ENCODE measurements at regions not wholly inside any gene's neighbourhood (a gene's known extent, or its start where the extent isn't known, plus 50 kb on each side); places are given as distances from the start of the nearest gene placed in this dataset.
"Not testable (repeated sequence)": the region's sequence is repeated elsewhere in the genome, so short reads cannot be mapped to it uniquely, and the experiment has no call there.

- H3K4me3 ChIP-seq; H3K27me3 ChIP-seq; H3K4me1 ChIP-seq; H3K36me3 ChIP-seq; H3K27ac ChIP-seq; intact Hi-C loops (cut with DNase I); H3K9me3 ChIP-seq; DNase-seq: not testable (repeated sequence)
- WGBS, 2 donors: 93 to 95% methylated on average over 5 of the region's 5 CpGs
Observed at GRCh38 chr9:94387338-94388010, 59.0 kb upstream of the NUTM2F start.

DNA sequence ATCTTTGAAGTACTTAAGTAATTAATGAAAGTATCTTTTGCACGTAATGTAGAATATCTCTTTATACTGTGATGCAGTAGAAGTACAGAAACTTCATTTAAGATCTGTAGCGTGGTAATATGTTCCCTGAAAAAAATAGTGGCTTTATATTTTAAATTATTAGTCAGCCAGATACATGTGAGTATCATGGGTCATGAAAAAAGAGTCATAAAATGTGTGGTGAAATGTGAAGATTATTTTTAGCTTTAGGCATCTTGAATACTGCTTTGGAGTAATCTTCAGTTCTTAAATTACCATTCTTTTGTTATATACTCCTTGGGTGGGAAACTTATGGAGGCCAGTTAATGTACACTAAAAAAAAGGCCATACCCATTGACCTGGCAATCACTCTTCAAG lies 59.6 kb upstream of the NUTM2F start:
- H3K27ac ChIP-seq; H3K9me3 ChIP-seq; H3K27me3 ChIP-seq; intact Hi-C loops (cut with DNase I); DNase-seq; H3K4me3 ChIP-seq; H3K4me1 ChIP-seq; H3K36me3 ChIP-seq: not testable (repeated sequence)
- WGBS, 2 donors: 95 to 97% methylated on average over 2 of the region's 2 CpGs

DNA sequence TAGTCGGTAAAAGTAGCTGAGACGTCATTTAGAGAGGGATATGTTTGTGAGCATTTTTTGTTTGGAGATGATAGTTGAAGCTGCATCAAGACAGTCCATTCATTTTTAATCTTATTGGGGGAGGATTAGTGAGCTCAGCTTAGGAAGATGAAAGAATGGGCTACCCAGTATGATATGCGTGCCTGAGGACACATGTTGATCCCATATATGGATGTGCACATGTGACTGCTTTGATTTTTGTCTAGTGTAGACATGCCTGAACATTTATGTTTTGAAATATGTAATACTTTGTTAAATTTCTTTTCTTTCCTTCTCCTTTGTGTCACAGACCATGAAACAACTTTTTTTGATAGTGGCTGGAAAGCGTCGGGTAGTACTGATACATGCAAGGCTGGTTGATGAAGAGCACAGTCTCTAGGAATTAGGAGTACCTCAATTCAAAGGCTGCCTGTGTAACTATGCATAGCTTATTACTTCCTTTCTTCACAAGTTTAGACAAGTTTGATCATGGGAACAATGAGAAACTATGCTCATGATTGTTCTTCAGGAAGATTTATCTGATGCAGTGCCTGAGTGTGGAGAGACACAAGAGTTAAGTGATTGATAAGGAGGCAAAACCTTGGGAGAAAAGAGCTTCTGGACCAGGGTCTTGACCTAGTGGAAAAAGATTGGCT lies 62.1 kb upstream of the NUTM2F start:
- DNase-seq; H3K4me1 ChIP-seq; H3K27ac ChIP-seq; H3K27me3 ChIP-seq; H3K4me3 ChIP-seq; H3K36me3 ChIP-seq; H3K9me3 ChIP-seq; intact Hi-C loops (cut with DNase I): not testable (repeated sequence)
- WGBS, 2 donors: 86 to 96% methylated on average over 4 of the region's 5 CpGs

GRCh38 chr9:94392971-94393624 lies 64.7 kb upstream of the NUTM2F start:
- H3K27me3 ChIP-seq; intact Hi-C loops (cut with DNase I); H3K4me1 ChIP-seq; H3K4me3 ChIP-seq; H3K9me3 ChIP-seq; H3K27ac ChIP-seq; H3K36me3 ChIP-seq; DNase-seq: not testable (repeated sequence)
- no CpG with 5 or more reads among the region's 2 CpGs for WGBS, 2 donors

DNA sequence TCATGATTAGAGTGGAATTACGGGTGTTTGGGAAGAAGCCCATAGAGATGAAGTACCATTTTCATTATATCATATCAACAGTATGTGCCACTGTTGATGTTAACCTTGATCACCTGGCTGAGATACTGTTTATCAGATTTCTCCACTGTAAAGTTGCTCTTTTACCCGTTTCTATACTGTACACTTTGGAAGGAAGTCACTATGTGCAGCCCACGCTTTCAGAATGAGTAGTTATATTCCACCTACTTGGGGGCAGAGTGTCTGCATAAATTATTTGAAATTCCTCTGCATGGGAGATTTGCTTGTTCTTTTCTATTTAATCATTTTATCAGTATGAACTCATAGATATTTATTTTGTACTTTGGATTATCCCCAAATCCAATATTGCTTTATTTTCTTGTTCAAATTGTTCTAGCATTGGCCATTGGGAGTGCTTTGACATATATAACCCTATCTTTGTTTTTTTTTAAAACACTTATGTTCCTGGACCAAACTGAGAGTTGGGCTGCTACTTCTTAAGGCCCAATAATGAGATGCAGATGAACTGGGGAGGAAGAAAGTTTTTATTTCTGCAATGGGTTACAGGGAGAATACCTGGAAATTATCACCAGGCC lies 69.4 kb upstream of the NUTM2F start:
- H3K27ac ChIP-seq; H3K36me3 ChIP-seq; DNase-seq; H3K4me3 ChIP-seq; H3K9me3 ChIP-seq; intact Hi-C loops (cut with DNase I); H3K27me3 ChIP-seq; H3K4me1 ChIP-seq: not testable (repeated sequence)
- 73 to 87% methylated on average over 3 of the region's 3 CpGs for WGBS, 2 donors

GRCh38 chr9:94400461-94400860 lies 72.0 kb upstream of the NUTM2F start:
- H3K27me3 ChIP-seq; H3K4me1 ChIP-seq; H3K27ac ChIP-seq; DNase-seq; H3K36me3 ChIP-seq; H3K4me3 ChIP-seq; intact Hi-C loops (cut with DNase I); H3K9me3 ChIP-seq: not testable (repeated sequence)
- WGBS, 2 donors: 79 to 90% methylated on average over 4 of the region's 4 CpGs

DNA sequence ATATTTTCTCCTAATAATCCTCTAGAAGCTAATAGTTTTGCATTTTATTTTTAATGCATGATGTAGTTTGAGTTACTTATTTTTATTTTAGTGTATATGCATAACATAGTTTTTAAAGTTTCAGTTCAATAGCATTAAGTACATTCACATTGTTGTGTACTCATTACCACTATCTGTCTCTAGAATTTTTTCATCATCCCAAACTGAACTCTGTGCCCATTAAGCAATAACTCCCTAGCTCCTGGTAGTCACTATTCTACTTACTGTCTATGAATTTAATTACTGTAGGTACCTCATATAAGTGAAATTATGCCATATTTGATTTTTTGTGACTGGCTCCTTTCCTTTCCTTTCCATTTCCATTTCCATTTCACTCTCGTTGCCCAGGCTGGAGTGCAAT lies 74.4 kb upstream of the NUTM2F start:
- H3K36me3 ChIP-seq; H3K27ac ChIP-seq; H3K4me1 ChIP-seq; intact Hi-C loops (cut with DNase I); H3K27me3 ChIP-seq; DNase-seq; H3K9me3 ChIP-seq; H3K4me3 ChIP-seq: not testable (repeated sequence)
- 90 to 97% methylated on average over 1 of the region's 1 CpG for WGBS, 2 donors

- H3K9me3 ChIP-seq; H3K4me3 ChIP-seq; DNase-seq; H3K4me1 ChIP-seq; H3K27ac ChIP-seq; H3K27me3 ChIP-seq; intact Hi-C loops (cut with DNase I); H3K36me3 ChIP-seq: not testable (repeated sequence)
- 95 to 99% methylated on average over 3 of the region's 3 CpGs for WGBS, 2 donors
Observed at GRCh38 chr9:94403571-94403970, 75.1 kb upstream of the NUTM2F start.

DNA sequence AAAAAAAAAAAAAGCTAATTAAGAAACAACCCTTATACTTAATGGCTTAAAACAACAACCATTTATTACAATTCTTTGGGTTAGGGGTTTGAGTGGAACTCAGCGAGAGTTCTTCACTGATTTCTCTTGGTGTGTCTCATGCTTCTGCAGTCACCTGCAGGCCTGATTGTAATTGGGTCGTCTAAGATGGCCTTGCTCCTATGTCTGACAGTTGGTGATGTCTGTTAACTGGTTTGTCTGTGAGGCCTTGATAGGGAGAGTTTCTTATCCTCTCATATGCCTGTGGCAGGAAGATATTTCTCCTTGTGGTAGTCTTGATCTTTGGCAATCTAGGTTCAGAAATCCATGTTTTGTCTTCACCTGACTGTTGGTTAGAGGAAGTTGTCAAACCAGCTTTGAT lies 85.2 kb upstream of the NUTM2F start:
- DNase-seq; H3K27me3 ChIP-seq; intact Hi-C loops (cut with DNase I); H3K36me3 ChIP-seq; H3K4me1 ChIP-seq; H3K9me3 ChIP-seq; H3K4me3 ChIP-seq; H3K27ac ChIP-seq: not testable (repeated sequence)
- 66 to 70% methylated on average over 2 of the region's 2 CpGs for WGBS, 2 donors

GRCh38 chr9:94415111-94415510 lies 86.7 kb upstream of the NUTM2F start:
- H3K27ac ChIP-seq; H3K4me3 ChIP-seq; H3K36me3 ChIP-seq; H3K9me3 ChIP-seq; H3K27me3 ChIP-seq; intact Hi-C loops (cut with DNase I); DNase-seq; H3K4me1 ChIP-seq: not testable (repeated sequence)
- 79 to 89% methylated on average over 5 of the region's 5 CpGs for WGBS, 2 donors

DNA sequence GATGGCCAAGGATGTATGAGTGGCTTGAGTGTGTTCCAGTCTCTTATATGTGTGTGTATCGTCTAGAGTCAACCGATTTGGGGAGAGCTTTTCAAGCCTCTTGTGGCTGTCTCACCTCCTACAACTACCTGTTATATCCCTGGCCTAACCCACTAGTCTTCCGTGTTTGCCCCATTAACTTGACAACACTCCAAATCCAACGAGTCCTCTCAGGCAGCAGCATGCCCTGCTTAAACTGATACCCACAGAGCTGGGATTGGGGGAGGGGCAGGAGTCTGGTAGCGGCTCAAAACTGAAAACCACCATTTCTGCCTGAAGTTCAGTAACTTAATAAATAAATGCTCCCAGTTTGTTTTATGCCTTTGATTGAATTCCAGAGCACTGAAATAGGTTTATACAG lies 91.7 kb upstream of the NUTM2F start:
- H3K27ac ChIP-seq; H3K4me3 ChIP-seq; H3K27me3 ChIP-seq; H3K36me3 ChIP-seq; intact Hi-C loops (cut with DNase I); H3K9me3 ChIP-seq; DNase-seq; H3K4me1 ChIP-seq: not testable (repeated sequence)
- 64 to 71% methylated on average over 5 of the region's 5 CpGs for WGBS, 2 donors

GRCh38 chr9:94421951-94422350 lies 93.5 kb upstream of the NUTM2F start:
- not testable (repeated sequence) for DNase-seq
- WGBS, 2 donors: 95 to 99% methylated on average over 9 of the region's 9 CpGs

GRCh38 chr9:94425312-94425711 lies 96.9 kb upstream of the NUTM2F start:
- H3K27ac ChIP-seq; H3K4me1 ChIP-seq; H3K36me3 ChIP-seq; H3K27me3 ChIP-seq; H3K4me3 ChIP-seq; intact Hi-C loops (cut with DNase I); H3K9me3 ChIP-seq; DNase-seq: not testable (repeated sequence)
- 90 to 96% methylated on average over 4 of the region's 4 CpGs for WGBS, 2 donors

More at GRCh38 chr9:94421951-94422350, 93.5 kb upstream of the NUTM2F start:
- H3K36me3 ChIP-seq; H3K27me3 ChIP-seq; H3K4me1 ChIP-seq; H3K4me3 ChIP-seq; H3K9me3 ChIP-seq; intact Hi-C loops (cut with DNase I); H3K27ac ChIP-seq: not testable (repeated sequence)

All from sigmoid colon (tissue), 6 donors.